H1 (cell line): ENCODE measurements at regions not wholly inside any gene's neighbourhood (a gene's known extent, or its start where the extent isn't known, plus 50 kb on each side); places are given as distances from the start of the nearest gene placed in this dataset.

ENCODE experiments used
- CTCF ChIA-PET: fragments of 300-600 bp; sonication (Branson Sonifier 250); formaldehyde crosslinking; loops from one replicate; lab custom pipeline; 2021; ENCODE audit not compliant: partially characterized antibody; lab: Charles Lee
- POLR2A ChIA-PET: fragments of 300-600 bp; sonication (Branson Sonifier 250); formaldehyde crosslinking; loops from one replicate; lab custom pipeline; 2021; ENCODE audit warnings: inconsistent platforms; ENCODE audit not compliant: partially characterized antibody; lab: Charles Lee
- DNase-seq, 2 experiments: peaks; one replicate each; pipeline versions ENCODE4 v3.0.0 to v3.0.0-alpha.2; 2010 to 2022; ENCODE audit warnings: low spot score in 2 of 2, low read depth in 1 of 2, mixed read lengths in 1 of 2
- FAIRE-seq: peaks from 2 replicates; lab custom pipeline; 2011; peaks lifted over from hg19 to GRCh38; lab: Jason Lieb, UNC
- H2AFZ ChIP-seq: 2 replicates; pipeline ENCODE4 v1.8.1; 2012; ENCODE audit warnings: low read length, inconsistent platforms
- H2AK5ac ChIP-seq: 2 replicates; pipeline ENCODE4 v1.6.1; 2013; ENCODE audit warnings: low read depth, low read length
- H2BK120ac ChIP-seq: replicated peaks from 2 replicates; pipeline ENCODE3; 2013; ENCODE audit warnings: low read depth, low read length, inconsistent platforms
- H2BK12ac ChIP-seq: 2 replicates; pipeline ENCODE4 v1.6.1; 2013; ENCODE audit warnings: low read depth, low read length
- H2BK15ac ChIP-seq: 2 replicates; pipeline ENCODE4 v1.6.1; 2013; ENCODE audit warnings: low read length
- H2BK20ac ChIP-seq: 2 replicates; pipeline ENCODE4 v1.6.1; 2013; ENCODE audit warnings: low read length
- H2BK5ac ChIP-seq: 2 replicates; pipeline ENCODE4 v1.6.1; 2013; ENCODE audit warnings: low read depth, low read length
- H3K14ac ChIP-seq: 2 replicates; pipeline ENCODE4 v1.6.1; 2013; ENCODE audit warnings: inconsistent platforms; ENCODE audit not compliant: insufficient read length
- H3K18ac ChIP-seq: 2 replicates; pipeline ENCODE4 v1.6.1; 2013; ENCODE audit warnings: low read length; ENCODE audit errors: extremely low read depth
- H3K23ac ChIP-seq: 2 replicates; pipeline ENCODE4 v1.6.1; 2013; ENCODE audit warnings: inconsistent platforms; ENCODE audit not compliant: insufficient read length
- H3K23me2 ChIP-seq: 2 replicates; pipeline ENCODE4 v1.6.1; 2013; ENCODE audit warnings: low read depth, low read length
- H3K27ac ChIP-seq: 2 replicates; pipeline ENCODE4 v1.6.1; 2011; ENCODE audit warnings: low read depth, low read length, inconsistent platforms
- H3K27me3 ChIP-seq, 4 experiments: replicated peaks in 1 of 4; 1 replicate in 1 of 4; 2 replicates in 3 of 4; pipeline versions ENCODE4 v1.6.1 to v1.8.1; 2011 to 2013; ENCODE audit warnings: low read length in 3 of 4, mild to moderate bottlenecking in 3 of 4, inconsistent platforms in 2 of 4, mixed read lengths in 2 of 4, moderate library complexity in 1 of 4; ENCODE audit not compliant: control insufficient read depth in 3 of 4, insufficient read depth in 3 of 4; ENCODE audit errors: extremely low read depth in 1 of 4
- H3K36me3 ChIP-seq, 4 experiments: 2 replicates each; pipeline versions ENCODE4 v1.6.1 to v1.8.1; 2011 to 2013; ENCODE audit warnings: mild to moderate bottlenecking in 4 of 4, low read length in 3 of 4, moderate library complexity in 2 of 4, control low read depth in 1 of 4, inconsistent platforms in 1 of 4; ENCODE audit not compliant: insufficient read depth in 4 of 4, control insufficient read depth in 2 of 4
- H3K4ac ChIP-seq: replicated peaks from 2 replicates; pipeline ENCODE3; 2013; ENCODE audit warnings: low read length, low read depth, mixed read lengths, inconsistent platforms; ENCODE audit not compliant: insufficient read length
- H3K4me1 ChIP-seq, 4 experiments: replicated peaks in 1 of 4; 1 replicate in 1 of 4; 2 replicates in 3 of 4; pipeline versions ENCODE4 v1.6.1 to v1.8.1; 2011 to 2013; ENCODE audit warnings: low read length in 3 of 4, inconsistent platforms in 2 of 4, mixed read lengths in 1 of 4; ENCODE audit not compliant: insufficient read depth in 4 of 4, control insufficient read depth in 3 of 4
- H3K4me2 ChIP-seq, 2 experiments: 2 replicates each; pipeline versions ENCODE4 v1.6.1 to v1.8.1; 2011 to 2013; ENCODE audit warnings: low read depth in 2 of 2, low read length in 2 of 2, control low read depth in 1 of 2, inconsistent platforms in 1 of 2, mild to moderate bottlenecking in 1 of 2; ENCODE audit not compliant: insufficient read depth in 1 of 2
- H3K4me3 ChIP-seq, 4 experiments: fragments of 200-600, 300-600 bp in 1 of 4; sonication (generic), shearing (Covaris generic), sonication (Bioruptor Twin) in 1 of 4; 2 replicates each; pipeline versions ENCODE4 v1.5.1 to v1.8.1; 2011 to 2016; ENCODE audit warnings: low read length in 4 of 4, low read depth in 3 of 4, control low read depth in 2 of 4, inconsistent platforms in 2 of 4, mild to moderate bottlenecking in 2 of 4, mixed read lengths in 1 of 4, moderate library complexity in 1 of 4; ENCODE audit not compliant: insufficient read depth in 2 of 4; ENCODE audit errors: extremely low read depth in 1 of 4
- H3K56ac ChIP-seq: replicated peaks from 2 replicates; pipeline ENCODE3; 2013; ENCODE audit warnings: low read depth, mild to moderate bottlenecking, mixed read lengths, low read length, inconsistent platforms; ENCODE audit not compliant: insufficient read length
- H3K79me1 ChIP-seq: 2 replicates; pipeline ENCODE4 v1.6.1; 2013; ENCODE audit warnings: low read depth, low read length, control low read depth
- H3K79me2 ChIP-seq, 2 experiments: 2 replicates each; pipeline versions ENCODE4 v1.6.1 to v1.8.1; 2012 to 2013; ENCODE audit warnings: low read length in 2 of 2, mild to moderate bottlenecking in 2 of 2, inconsistent platforms in 1 of 2; ENCODE audit not compliant: insufficient read depth in 2 of 2, control insufficient read depth in 1 of 2
- H3K9ac ChIP-seq, 4 experiments: replicated peaks in 1 of 4; 1 replicate in 1 of 4; 2 replicates in 3 of 4; pipeline versions ENCODE4 v1.6.1 to v1.8.1; 2011 to 2013; ENCODE audit warnings: low read depth in 3 of 4, low read length in 3 of 4, control low read depth in 2 of 4, mild to moderate bottlenecking in 2 of 4, moderate library complexity in 2 of 4, inconsistent platforms in 1 of 4; ENCODE audit errors: extremely low read depth in 1 of 4
- H3K9me3 ChIP-seq, 2 experiments: 2 replicates each; pipeline versions ENCODE4 v1.6.1 to v1.8.1; 2012 to 2013; ENCODE audit warnings: mild to moderate bottlenecking in 2 of 2, moderate library complexity in 2 of 2, control low read depth in 1 of 2, inconsistent platforms in 1 of 2, low read depth in 1 of 2, low read length in 1 of 2, mixed read lengths in 1 of 2; ENCODE audit not compliant: insufficient read depth in 2 of 2
- H4K20me1 ChIP-seq, 2 experiments: replicated peaks in 1 of 2; 2 replicates each; pipeline versions ENCODE3 to v1.8.1; 2011 to 2013; ENCODE audit warnings: inconsistent platforms in 2 of 2, low read length in 2 of 2, mild to moderate bottlenecking in 1 of 2; ENCODE audit not compliant: insufficient read depth in 2 of 2, control insufficient read depth in 1 of 2
- H4K5ac ChIP-seq: 2 replicates; pipeline ENCODE4 v1.6.1; 2013; ENCODE audit warnings: low read length, low read depth, mixed read lengths, inconsistent platforms; ENCODE audit not compliant: insufficient read length
- H4K8ac ChIP-seq: 2 replicates; pipeline ENCODE4 v1.8.0; 2013; ENCODE audit warnings: mild to moderate bottlenecking, moderate library complexity, low read length, inconsistent platforms; ENCODE audit not compliant: insufficient read depth; ENCODE audit errors: extremely low read depth
- H4K91ac ChIP-seq: replicated peaks from 2 replicates; pipeline ENCODE3; 2013; ENCODE audit warnings: low read length, mixed read lengths, inconsistent platforms; ENCODE audit not compliant: insufficient read length
- CHD1 ChIP-seq: IDR thresholded peaks from 2 replicates; pipeline ENCODE4 v1.6.1; 2012; ENCODE audit warnings: low read depth, low read length, improper control_type of control experiment
- GABPA ChIP-seq: IDR thresholded peaks from 2 replicates; pipeline ENCODE4 v1.6.1; 2011; ENCODE audit warnings: mild to moderate bottlenecking, low read length, moderate library complexity, borderline replicate concordance; ENCODE audit not compliant: insufficient read depth
- KDM1A ChIP-seq: fragments of 200-600, 300-600 bp; sonication (generic); IDR thresholded peaks from 2 replicates; pipeline ENCODE4 v1.7.1; 2016; ENCODE audit warnings: mild to moderate bottlenecking, low read length, borderline replicate concordance
- KDM4A ChIP-seq: IDR thresholded peaks from one replicate; pipeline ENCODE4 v1.7.1; 2012; ENCODE audit warnings: low read depth, mild to moderate bottlenecking, moderate library complexity, low read length, inconsistent platforms; ENCODE audit not compliant: severe bottlenecking
- POU5F1 ChIP-seq: IDR thresholded peaks from 2 replicates; pipeline ENCODE4 v1.6.1; 2011; ENCODE audit warnings: low read depth, mild to moderate bottlenecking, low read length, moderate library complexity
- RBBP5 ChIP-seq: IDR thresholded peaks from 2 replicates; pipeline ENCODE4 v1.7.1; 2012; ENCODE audit warnings: low read depth, mild to moderate bottlenecking, inconsistent platforms, low read length, moderate library complexity, borderline replicate concordance
- SIRT6 ChIP-seq: IDR thresholded peaks from one replicate; pipeline ENCODE4 v1.7.1; 2012; ENCODE audit warnings: low read length, inconsistent platforms
- SP1 ChIP-seq: IDR thresholded peaks from 2 replicates; pipeline ENCODE4 v1.6.1; 2011; ENCODE audit warnings: low read depth, low read length
- WGBS, 2 experiments: shearing (Covaris generic) in 1 of 2; methylation state at CpG; one replicate each; pipeline versions ENCODE4 v1.1.6 to v1.1.7; 2013 to 2015; ENCODE audit warnings: low lambda C conversion rate in 2 of 2, mixed read lengths in 2 of 2, inconsistent platforms in 1 of 2, low coverage in 1 of 2, missing lambda C conversion rate in 1 of 2; ENCODE audit not compliant: insufficient replicate concordance in 2 of 2, insufficient coverage in 1 of 2, insufficient read length in 1 of 2; ENCODE audit errors: extremely low coverage in 1 of 2, missing lambda C conversion rate in 1 of 2; 5-methylcytosine and 5-hydroxymethylcytosine counted together

GRCh38 chr5:118603278-118603677, 385.1 kb downstream of the DTWD2 start:
- no peak overlapping the region for H3K4me2 ChIP-seq
- H2BK20ac ChIP-seq = no peak overlapping the region
- H4K20me1 ChIP-seq = no peaks in the 10 kb centered on the region
- CTCF ChIA-PET = interaction anchor here (0.6 to 1.2 kb wide), 2 partner anchors 10 to 508 kb away, joined by 5 to 6 read pairs; no protein-coding TSS in a partner anchor
- H3K36me3 ChIP-seq = no peaks in the 10 kb centered on the region
- H4K5ac ChIP-seq = no peak overlapping the region
- H3K23me2 ChIP-seq = no peaks in the 10 kb centered on the region
- H3K14ac ChIP-seq = no peak overlapping the region
- FAIRE-seq (no peak), DNase-seq (no peak)
- H2AK5ac ChIP-seq = no peak overlapping the region
- 85% methylated on average over 3 of the region's 3 CpGs; no CpG with 5 or more reads in 1 of the 2 experiments for WGBS, 2 experiments
- H4K8ac ChIP-seq = no peak overlapping the region
- H2BK15ac ChIP-seq = no peak overlapping the region
- H3K79me2 ChIP-seq = no peaks in the 10 kb centered on the region
- H3K27ac ChIP-seq = no peak overlapping the region
- H4K91ac ChIP-seq = no peak overlapping the region
- no peak overlapping the region for H3K23ac ChIP-seq
- H3K9me3 ChIP-seq = no peaks in the 10 kb centered on the region
- H2AFZ ChIP-seq = no peak overlapping the region
- H3K27me3 ChIP-seq = no peaks in the 10 kb centered on the region
- no peak overlapping the region for H3K9ac ChIP-seq
- H2BK12ac ChIP-seq = no peak overlapping the region
- H3K79me1 ChIP-seq = no peaks in the 10 kb centered on the region
- no peak overlapping the region for H2BK5ac ChIP-seq
- no peak overlapping the region for H3K4ac ChIP-seq
- POLR2A ChIA-PET = no interaction called here
- TF ChIP-seq SP1 (no peak), RBBP5 (no peak), KDM4A (no peak), CHD1 (no peak), KDM1A (no peak), POU5F1 (no peak), GABPA (no peak), SIRT6 (no peak)
- no peak overlapping the region for H3K18ac ChIP-seq
- H3K4me1 ChIP-seq = 0 out of 7 replicates have a peak, but pooled peaks cover 0 to 2% (median 0%) of the 10 kb centered on the region in 4 experiments
- H2BK120ac ChIP-seq = no peak overlapping the region
- no peak overlapping the region for H3K56ac ChIP-seq
- H3K4me3 ChIP-seq = no peak overlapping the region
